ENCODE measurements at regions not wholly inside any gene's neighbourhood (a gene's known extent, or its start where the extent isn't known, plus 50 kb on each side); places are given as distances from the start of the nearest gene placed in this dataset.

DNA sequence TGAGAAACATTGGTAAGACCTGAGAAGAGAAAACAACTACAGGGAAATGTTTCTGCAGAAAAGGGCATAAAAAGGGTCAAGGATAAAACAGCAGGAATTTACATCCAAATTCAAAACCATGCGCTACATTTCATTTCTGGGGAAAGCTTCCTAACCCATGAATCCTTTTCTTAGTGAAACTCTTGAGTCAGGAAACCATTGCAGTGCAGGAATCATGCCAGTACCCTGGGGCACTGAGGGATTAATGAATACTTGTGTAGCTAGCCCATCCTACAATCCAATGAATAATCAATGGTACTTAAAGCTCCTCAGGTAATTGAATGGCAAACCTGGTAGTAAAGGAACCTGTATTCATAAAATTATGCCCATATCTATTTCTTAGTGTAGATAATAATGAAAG lies 580.5 kb downstream of the TLE1 start:
- DNase-seq: no peak

GRCh38 chr9:81108391-81108790 lies 581.0 kb downstream of the TLE1 start:
- DNase-seq: no peak

DNA sequence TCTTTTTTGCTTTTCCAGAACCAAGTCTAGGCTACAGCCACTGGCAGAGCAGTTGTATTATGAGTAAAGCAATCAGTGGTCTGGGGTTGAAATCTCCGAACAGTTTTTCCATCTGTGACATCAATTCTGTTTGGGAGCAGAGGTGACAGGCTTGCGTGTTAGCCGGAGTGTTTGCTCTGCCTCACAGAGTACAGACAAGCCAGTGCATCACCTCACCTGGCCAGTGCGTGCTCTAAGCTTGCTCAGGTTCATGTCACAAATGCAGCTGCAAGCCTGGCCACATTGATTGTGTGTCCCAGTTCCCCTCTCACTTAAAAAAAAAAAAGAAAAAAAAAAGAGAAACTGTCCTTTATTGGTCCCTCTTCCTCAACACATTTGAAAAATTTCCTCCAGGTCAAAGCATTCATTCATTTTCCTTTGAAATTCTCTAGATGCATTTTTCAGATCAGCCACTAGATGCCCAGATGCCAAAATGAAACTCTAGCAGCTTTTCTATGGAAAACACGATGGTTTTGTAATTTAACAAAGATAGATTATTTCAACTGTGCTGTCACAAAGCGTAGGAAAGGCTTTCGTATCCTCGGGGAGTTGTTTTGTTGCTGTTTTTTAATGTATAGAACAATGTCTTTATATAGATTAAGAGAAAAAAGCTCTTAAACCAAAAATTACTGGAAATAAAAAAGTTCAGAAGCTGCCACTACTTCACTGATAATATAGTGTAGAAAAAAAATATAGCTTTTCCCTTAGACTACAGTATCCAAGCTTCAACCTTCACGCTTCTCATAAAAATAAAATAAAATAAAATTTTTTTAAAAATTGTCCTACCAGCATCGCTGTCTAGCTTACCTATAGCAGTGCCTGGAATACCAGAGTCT lies 585.5 kb downstream of the TLE1 start:
- no peak for DNase-seq

DNA sequence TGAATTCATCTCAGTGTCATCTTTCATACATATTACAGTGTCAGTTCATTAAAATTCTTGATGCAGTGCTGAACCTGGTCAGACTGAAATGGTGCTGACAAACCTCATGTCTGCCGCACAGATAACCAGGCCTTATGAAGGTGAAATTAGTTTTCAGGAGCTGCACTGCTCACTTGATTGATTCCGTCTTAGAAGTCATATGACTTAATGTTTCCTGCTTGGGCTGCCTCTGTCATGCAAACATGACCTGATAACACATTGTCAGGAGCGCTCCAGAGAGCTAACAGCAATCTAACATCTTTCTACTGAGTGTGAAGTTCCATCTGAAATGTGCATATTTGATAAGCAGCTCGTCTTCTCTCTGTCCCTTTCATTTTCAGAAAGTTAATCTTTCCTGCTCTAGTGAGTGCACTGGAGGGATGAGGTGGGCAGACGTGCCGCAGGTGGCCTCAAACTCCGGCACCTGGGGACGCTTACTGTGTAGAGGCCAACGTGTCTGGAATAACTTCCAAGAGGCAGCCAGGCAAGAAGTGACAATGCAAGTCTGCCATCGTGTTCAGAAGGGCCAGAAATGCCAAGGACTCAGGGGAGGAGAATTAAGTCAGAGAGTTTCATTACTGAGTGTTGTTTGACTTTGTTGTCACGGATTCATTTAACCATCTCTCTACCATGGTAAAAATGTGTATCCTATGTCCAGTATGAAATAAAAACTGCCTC lies 592.1 kb downstream of the TLE1 start:
- DNase-seq: no peak

- no peak for DNase-seq
Measured at GRCh38 chr9:81096625-81097024, 592.7 kb downstream of the TLE1 start.

DNA sequence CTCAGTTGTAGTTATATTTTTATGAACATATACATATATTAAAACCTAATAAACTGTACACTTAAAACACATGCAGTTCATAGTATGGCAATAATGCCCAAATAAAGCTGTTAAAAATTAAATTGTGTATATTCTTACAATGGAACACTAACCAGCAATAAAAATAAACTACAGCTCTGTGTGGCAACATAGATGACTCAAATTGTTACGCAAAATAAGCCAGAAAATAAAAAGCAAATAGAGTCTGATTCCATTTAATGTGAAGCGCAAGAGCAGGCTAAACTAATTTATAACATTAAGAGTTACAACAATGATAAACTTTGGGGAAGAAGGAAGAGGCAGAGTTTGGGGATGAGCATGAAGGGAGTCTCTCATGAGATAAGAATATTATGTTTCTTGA lies 597.3 kb downstream of the TLE1 start:
- no peak for DNase-seq

DNA sequence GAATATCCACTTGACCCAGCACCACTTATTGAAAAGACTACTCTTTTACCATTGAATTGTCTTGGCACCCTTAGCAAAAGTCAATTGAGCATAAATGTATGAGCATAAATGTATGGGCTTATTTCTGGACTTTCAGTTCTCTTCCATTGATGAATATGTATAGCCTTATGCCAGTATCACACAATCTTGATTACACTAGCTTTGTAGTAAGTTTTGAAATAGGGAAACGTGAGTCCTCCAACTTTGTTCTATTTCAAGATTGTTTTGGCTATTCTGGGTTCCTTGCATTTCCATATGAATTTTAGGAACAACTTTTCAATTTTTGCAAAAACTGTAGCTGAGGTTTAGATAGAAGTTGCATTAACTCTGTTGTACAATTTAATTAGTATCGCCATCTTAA lies 601.0 kb downstream of the TLE1 start:
- no peak for DNase-seq

DNA sequence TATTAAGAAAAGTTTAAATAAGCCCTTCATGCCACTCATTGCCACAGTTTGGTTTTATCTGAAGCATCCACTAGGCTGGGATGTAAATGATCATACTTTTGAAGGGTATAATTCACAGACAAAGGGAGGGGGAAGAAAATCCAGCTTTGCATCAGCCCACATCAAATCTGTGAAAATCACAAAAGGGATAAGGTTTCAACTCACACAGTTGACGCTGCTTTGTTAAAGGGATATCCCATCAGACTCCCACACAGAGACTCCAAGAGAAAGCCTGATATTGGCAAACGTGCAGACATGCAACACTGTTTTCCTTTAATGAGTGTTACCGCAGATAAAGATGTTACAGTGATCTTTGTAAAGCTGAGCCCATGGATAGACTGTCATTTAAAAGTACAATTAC lies 602.9 kb downstream of the TLE1 start:
- DNase-seq: no peak

GRCh38 chr9:81083854-81084512 lies 605.4 kb downstream of the TLE1 start:
- no peak for DNase-seq

- peak in 1 of 2 donors; percentile 20 for DNase-seq
Measured at GRCh38 chr9:81083067-81083466, 606.3 kb downstream of the TLE1 start.

- no peak for DNase-seq
Measured at GRCh38 chr9:81082221-81082620, 607.1 kb downstream of the TLE1 start.

DNA sequence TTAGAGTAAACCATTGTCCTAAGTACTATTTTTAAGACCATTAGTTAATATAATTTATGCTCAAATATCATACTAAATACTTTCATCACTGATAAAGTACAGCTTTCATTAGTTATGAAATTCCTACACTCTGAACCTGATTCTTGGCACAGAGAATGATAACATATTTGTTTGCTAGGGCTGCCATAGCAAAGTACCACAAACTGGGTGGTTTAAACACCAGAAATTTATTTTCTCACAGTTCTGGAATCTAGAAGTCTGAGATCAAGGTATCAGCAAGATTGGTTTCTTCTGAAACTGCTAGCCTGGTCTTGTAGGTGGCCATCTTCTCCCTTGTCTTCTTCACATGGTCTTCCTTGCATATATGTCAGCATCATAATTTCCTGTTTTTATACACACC lies 608.4 kb downstream of the TLE1 start:
- no peak for DNase-seq

GRCh38 chr9:81080185-81080584 lies 609.2 kb downstream of the TLE1 start:
- DNase-seq: no peak

DNA sequence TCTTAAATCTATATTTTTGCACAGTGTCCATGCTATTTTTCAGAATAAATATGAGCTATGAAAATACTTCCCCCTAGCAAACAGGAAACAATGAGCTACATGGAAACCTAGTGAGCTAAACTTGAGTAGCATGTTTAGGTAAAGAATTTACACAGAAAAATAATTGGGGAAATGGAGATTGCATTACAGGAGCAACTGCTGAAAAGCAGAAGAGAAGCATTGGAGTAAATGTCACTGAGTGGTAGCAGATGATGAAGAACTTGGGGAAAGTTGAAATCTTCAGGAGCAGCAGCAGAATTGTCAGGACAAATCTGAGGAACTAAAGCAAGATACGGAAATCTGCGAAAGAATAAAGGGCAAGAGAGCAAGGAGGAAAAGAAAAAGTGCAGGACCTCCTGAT lies 610.3 kb downstream of the TLE1 start:
- peak; percentile 46 to 53 for DNase-seq

DNA sequence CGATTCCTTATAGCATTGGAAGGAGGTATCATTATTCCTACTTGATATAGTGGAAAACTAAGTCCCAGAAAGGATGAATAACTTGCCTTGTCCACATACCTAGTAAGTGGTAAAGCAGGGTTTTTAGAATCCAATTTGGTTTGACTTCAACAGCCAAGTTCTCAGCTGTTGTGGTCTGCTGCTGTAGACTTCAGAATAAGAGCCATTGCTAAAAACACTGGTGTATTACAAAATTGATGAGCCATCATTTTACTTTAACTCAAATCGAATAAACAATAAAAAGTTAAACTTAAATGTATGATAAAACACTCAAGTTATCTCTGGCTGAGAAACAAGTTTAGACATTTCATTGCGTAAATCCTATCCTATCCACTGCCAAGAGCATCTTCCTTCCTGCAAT lies 610.8 kb downstream of the TLE1 start:
- DNase-seq: no peak

DNA sequence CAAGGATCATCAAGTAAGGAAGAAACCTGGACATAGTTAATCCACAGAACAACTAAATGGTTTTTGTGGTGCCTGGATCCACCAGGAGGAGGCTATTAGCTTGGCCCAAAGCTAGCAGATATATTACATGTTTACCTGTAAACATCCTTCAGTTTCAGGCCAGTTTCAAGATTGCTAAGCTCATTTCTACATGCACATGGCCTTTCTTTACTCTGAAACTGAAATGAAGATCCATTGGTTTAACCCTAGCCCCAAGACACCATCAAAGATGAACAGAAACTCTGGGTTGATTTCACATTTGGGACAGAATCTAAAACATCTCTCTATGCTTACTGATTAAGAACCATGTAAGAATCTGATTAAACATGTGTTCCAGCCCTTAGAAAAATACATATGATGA lies 611.8 kb downstream of the TLE1 start:
- no peak for DNase-seq

GRCh38 chr9:81076131-81076530 lies 613.2 kb downstream of the TLE1 start:
- no peak for DNase-seq

GRCh38 chr9:81074221-81074620 lies 615.1 kb downstream of the TLE1 start:
- no peak for DNase-seq

DNA sequence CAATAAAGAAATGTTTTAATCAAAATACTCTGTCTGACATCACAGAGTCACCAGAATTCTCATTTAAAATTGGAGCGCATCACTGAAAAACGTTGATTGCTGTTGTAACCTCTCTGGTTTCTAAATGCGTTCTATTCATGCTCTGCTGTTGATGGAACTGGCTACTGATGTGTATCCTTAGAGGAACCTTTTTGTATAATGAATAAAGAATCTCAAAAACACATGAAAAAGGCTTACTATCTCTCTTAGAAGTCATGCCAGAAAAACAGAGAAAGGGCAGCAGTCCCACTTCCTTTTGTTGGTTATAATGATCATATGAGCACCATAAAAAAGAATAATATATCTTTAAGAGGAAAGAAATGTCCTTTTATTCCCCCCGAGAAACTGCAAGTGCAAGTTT lies 615.5 kb downstream of the TLE1 start:
- no peak for DNase-seq

DNA sequence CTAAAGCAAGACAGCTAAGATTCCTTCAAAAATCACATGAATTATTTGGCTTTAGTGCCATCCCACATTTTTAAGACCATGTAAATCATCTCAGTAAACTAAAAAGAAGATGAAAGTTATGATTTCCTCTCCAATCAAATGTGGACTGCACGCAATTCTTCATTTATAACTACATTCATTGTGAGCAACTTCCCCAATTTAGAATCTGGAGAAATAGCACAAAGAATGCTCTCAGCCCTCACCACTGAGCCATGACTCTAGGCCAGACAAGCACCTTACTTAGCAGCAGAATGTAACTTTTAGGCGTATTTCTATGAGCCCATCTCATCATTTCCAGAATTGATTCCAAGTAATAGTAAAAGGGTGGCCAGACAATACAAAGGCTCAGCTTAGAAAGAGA lies 616.6 kb downstream of the TLE1 start:
- DNase-seq: peak in 1 of 2 donors; percentile 6

DNA sequence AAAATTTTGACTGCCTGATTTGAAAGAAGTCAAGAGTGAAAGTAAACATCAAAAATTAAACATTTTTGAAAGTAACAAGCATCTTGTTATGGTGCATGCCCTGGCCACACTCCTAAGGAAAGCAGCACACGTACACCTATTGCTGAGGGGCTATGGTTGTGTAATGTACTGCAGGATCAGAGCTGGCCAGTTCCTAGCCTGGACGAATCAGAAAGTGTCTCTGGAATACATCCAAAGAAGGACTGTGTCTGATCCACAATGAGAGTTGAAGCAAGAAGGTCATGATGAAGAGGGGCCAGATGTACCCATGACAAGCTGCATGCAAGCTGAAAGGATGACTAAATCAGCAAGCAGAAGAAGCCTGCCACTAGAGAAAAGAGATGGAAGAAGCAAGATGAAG lies 618.2 kb downstream of the TLE1 start:
- no peak for DNase-seq

DNA sequence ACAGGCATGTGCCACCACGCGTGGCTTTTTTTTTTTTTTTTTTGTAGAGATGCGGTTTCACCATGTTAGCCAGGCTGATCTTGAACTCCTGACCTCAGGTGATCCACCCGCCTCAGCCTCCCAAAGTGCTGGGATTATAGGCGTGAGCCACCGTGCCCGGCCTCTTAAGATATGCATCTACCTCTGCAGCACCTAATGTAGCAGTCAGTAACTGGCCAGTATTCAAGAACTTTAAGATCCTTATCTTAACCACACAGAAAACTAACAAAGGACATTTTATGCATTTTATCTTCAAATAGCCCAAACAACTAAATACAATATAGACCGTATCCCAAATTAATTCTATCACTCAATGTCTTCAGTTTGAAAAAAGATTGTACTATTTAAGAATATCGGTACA lies 618.7 kb downstream of the TLE1 start:
- DNase-seq: no peak

- no peak for DNase-seq
Measured at GRCh38 chr9:81069923-81070322, 619.4 kb downstream of the TLE1 start.
